HG02943 (cell line): ENCODE measurements at regions not wholly inside any gene's neighbourhood (a gene's known extent, or its start where the extent isn't known, plus 50 kb on each side); places are given as distances from the start of the nearest gene placed in this dataset.
A peak's percentile ranks its signal among the peaks of the same experiment; 100 is the strongest.
"Not testable (repeated sequence)": the region's sequence is repeated elsewhere in the genome, so short reads cannot be mapped to it uniquely, and the experiment has no call there.

ENCODE experiments used
- ATAC-seq: cut with Tn5 transposase; IDR thresholded peaks from one replicate; pipeline ENCODE4 v1.9.1; 2021; ENCODE audit warnings: mild to moderate bottlenecking, low read depth, moderate library complexity; ENCODE audit not compliant: unreplicated experiment

GRCh38 chr6:86128130-86128814, 485.6 kb upstream of the SYNCRIP start:
- no peak for ATAC-seq

GRCh38 chr6:86122086-86122485, 479.4 kb upstream of the SYNCRIP start:
- ATAC-seq, result no peak

GRCh38 chr6:86118271-86118670, 475.6 kb upstream of the SYNCRIP start:
- no peak for ATAC-seq

GRCh38 chr6:86107985-86108384, 465.3 kb upstream of the SYNCRIP start:
- no peak for ATAC-seq

- no peak for ATAC-seq
Observed at GRCh38 chr6:86087954-86088353, 445.3 kb upstream of the SYNCRIP start.

GRCh38 chr6:86079938-86080337, 437.3 kb upstream of the SYNCRIP start:
- no peak for ATAC-seq

GRCh38 chr6:86070151-86070550, 427.5 kb upstream of the SYNCRIP start:
- ATAC-seq, result no peak

GRCh38 chr6:86065002-86065401, 422.3 kb upstream of the SYNCRIP start:
- not testable (repeated sequence) for ATAC-seq

- ATAC-seq, result not testable (repeated sequence)
Observed at GRCh38 chr6:86057293-86057980, 414.8 kb upstream of the SYNCRIP start.

- ATAC-seq, result no peak
Observed at GRCh38 chr6:86045038-86045437, 402.4 kb upstream of the SYNCRIP start.

- ATAC-seq, result no peak
Observed at GRCh38 chr6:86042214-86042613, 399.5 kb upstream of the SYNCRIP start.

- ATAC-seq, result no peak
Observed at GRCh38 chr6:86031713-86032112, 389.0 kb upstream of the SYNCRIP start.

- ATAC-seq, result no peak
Observed at GRCh38 chr6:86030875-86031274, 388.2 kb upstream of the SYNCRIP start.

GRCh38 chr6:86028776-86029175, 386.1 kb upstream of the SYNCRIP start:
- no peak for ATAC-seq

- not testable (repeated sequence) for ATAC-seq
Observed at GRCh38 chr6:86026890-86027289, 384.2 kb upstream of the SYNCRIP start.

- ATAC-seq, result peak; percentile 51
Observed at GRCh38 chr6:86017236-86017635, 374.6 kb upstream of the SYNCRIP start.

- no peak for ATAC-seq
Observed at GRCh38 chr6:86016567-86016966, 373.9 kb upstream of the SYNCRIP start.

- no peak for ATAC-seq
Observed at GRCh38 chr6:86016077-86016476, 373.4 kb upstream of the SYNCRIP start.

GRCh38 chr6:86012991-86013390, 370.3 kb upstream of the SYNCRIP start:
- peak; percentile 53 for ATAC-seq

GRCh38 chr6:86010915-86011786, 368.5 kb upstream of the SYNCRIP start:
- ATAC-seq, result no peak

- ATAC-seq, result no peak
Observed at GRCh38 chr6:85997206-85997605, 354.5 kb upstream of the SYNCRIP start.
